HEK293T (cell line): ENCODE measurements at regions not wholly inside any gene's neighbourhood (a gene's known extent, or its start where the extent isn't known, plus 50 kb on each side); places are given as distances from the start of the nearest gene placed in this dataset.

Experiments
- CTCF ChIA-PET: fragments of 350-600 bp; formaldehyde crosslinking; extraction: SDS; loops from one replicate; lab custom pipeline; 2021; ENCODE audit warnings: antibody characterized with exemption, inconsistent platforms; lab: Yijun Ruan, JAX
- POLR2A ChIA-PET: fragments of 350-600 bp; formaldehyde crosslinking; extraction: SDS; loops from one replicate; lab custom pipeline; 2020; ENCODE audit warnings: antibody characterized with exemption, inconsistent platforms; lab: Yijun Ruan, JAX
- DNase-seq: peaks from one replicate; pipeline ENCODE4 v3.0.0; 2012; ENCODE audit warnings: mixed read lengths; ENCODE audit errors: extremely low spot score
- ARNT ChIP-seq: fragments of 450-650 bp; IDR thresholded peaks from 2 replicates; pipeline ENCODE4 v1.6.1; 2017; ENCODE audit warnings: mild to moderate bottlenecking
- BHLHE40 ChIP-seq: fragments of 450-650 bp; IDR thresholded peaks from 2 replicates; pipeline ENCODE4 v1.6.1; 2016; ENCODE audit warnings: mild to moderate bottlenecking, moderate library complexity, borderline replicate concordance
- CTBP1 ChIP-seq: fragments of 450-650 bp; IDR thresholded peaks from 2 replicates; pipeline ENCODE4 v1.6.1; 2016; ENCODE audit warnings: borderline replicate concordance
- ELF4 ChIP-seq: fragments of 450-650 bp; IDR thresholded peaks from 2 replicates; pipeline ENCODE4 v1.6.1; 2017; ENCODE audit warnings: antibody characterized with exemption
- FOXA1 ChIP-seq: fragments of 450-650 bp; IDR thresholded peaks from 2 replicates; pipeline ENCODE4 v1.6.1; 2016; ENCODE audit warnings: mild to moderate bottlenecking
- FOXK2 ChIP-seq: fragments of 450-650 bp; IDR thresholded peaks from 2 replicates; pipeline ENCODE4 v1.6.1; 2016; ENCODE audit warnings: mild to moderate bottlenecking
- FOXM1 ChIP-seq: fragments of 450-650 bp; IDR thresholded peaks from 2 replicates; pipeline ENCODE4 v1.6.1; 2017; ENCODE audit warnings: mild to moderate bottlenecking, borderline replicate concordance
- HDGF ChIP-seq: fragments of 450-650 bp; IDR thresholded peaks from 2 replicates; pipeline ENCODE4 v1.6.1; 2017; ENCODE audit warnings: antibody characterized with exemption, borderline replicate concordance
- L3MBTL2 ChIP-seq: fragments of 450-650 bp; conservative IDR thresholded peaks from 2 replicates; pipeline ENCODE4 v1.6.1; 2016; ENCODE audit warnings: mild to moderate bottlenecking
- LEF1 ChIP-seq: fragments of 450-650 bp; IDR thresholded peaks from 2 replicates; pipeline ENCODE4 v1.6.1; 2017; ENCODE audit warnings: mild to moderate bottlenecking, borderline replicate concordance
- NFRKB ChIP-seq: fragments of 450-650 bp; IDR thresholded peaks from 2 replicates; pipeline ENCODE4 v1.6.1; 2016; ENCODE audit warnings: mild to moderate bottlenecking, moderate library complexity
- SP1 ChIP-seq: fragments of 450-650 bp; IDR thresholded peaks from 2 replicates; pipeline ENCODE4 v1.6.1; 2017
- SUZ12 ChIP-seq: fragments of 450-650 bp; IDR thresholded peaks from 2 replicates; pipeline ENCODE4 v1.6.1; 2016; ENCODE audit warnings: mild to moderate bottlenecking
- TARDBP ChIP-seq: fragments of 450-650 bp; IDR thresholded peaks from 2 replicates; pipeline ENCODE4 v1.6.1; 2016
- ZNF384 ChIP-seq: fragments of 450-650 bp; IDR thresholded peaks from 2 replicates; pipeline ENCODE4 v1.6.1; 2016
- TF ChIP-seq, protein P1 (sequence below): fragments of 450-650 bp; IDR thresholded peaks from 2 replicates; pipeline ENCODE4 v1.6.1; 2016

DNA sequence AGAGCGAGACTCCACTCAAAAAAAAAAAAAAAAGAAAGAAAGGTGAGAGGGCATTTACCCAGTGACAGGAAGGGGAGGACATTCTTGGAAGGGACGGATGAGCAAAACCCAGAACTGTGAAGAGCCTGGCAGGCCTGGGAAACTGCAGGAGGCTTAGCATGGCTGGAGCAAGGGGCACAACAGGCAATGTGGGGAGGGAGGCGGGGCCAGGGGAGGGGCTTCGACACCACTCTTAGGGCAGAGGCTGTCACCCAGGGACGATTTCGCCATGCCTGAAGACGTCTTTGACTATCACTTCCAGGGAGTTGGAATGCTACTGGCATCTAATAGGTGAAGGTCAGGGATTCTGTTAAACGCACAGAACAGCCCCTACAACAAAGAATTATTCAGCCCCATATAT lies 184.0 kb downstream of the HUNK start:
- TF ChIP-seq ARNT, result no peak
- no peak for TF ChIP-seq LEF1
- TF ChIP-seq CTBP1, result no peak
- TF ChIP-seq TARDBP, result no peak
- no peak for TF ChIP-seq NFRKB
- TF ChIP-seq SP1, result no peak
- no peak for TF ChIP-seq SUZ12
- POLR2A ChIA-PET, result no interaction called here
- DNase-seq, result no peak
- CTCF ChIA-PET, result no interaction called here

DNA sequence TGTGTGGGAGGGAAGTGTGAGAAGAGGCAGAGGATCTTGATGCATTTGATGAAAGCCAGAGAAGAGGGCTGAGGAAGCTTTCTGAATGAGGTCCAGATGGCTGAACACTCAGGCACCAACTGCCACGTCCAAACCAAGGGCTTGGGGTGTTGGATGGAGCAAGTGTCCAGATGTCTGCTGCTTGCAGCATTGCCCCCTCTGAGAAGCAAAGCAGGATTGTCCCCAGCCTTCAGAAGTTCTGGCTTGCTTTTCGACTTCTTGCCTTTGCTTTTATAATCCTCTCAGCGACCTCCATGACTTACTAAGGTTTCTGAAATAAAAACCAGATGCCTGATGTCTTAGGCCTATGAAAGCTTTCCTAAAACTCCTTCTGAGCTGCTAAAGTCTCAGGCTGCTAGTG lies 182.5 kb downstream of the HUNK start:
- CTCF ChIA-PET, result interaction anchor here (1.4 kb wide), 1 partner anchor 14 kb away, joined by 4 read pairs; no protein-coding TSS in a partner anchor
- POLR2A ChIA-PET, result no interaction called here
- DNase-seq, result no peak
- TF ChIP-seq NFRKB, result no peak
- no peak for TF ChIP-seq SP1
- TF ChIP-seq LEF1, result no peak
- TF ChIP-seq SUZ12, result no peak
- TF ChIP-seq ELF4, result no peak
- TF ChIP-seq ARNT, result no peak
- TF ChIP-seq FOXA1, result no peak
- no peak for TF ChIP-seq CTBP1
- no peak for TF ChIP-seq FOXM1
- TF ChIP-seq, protein P1, sequence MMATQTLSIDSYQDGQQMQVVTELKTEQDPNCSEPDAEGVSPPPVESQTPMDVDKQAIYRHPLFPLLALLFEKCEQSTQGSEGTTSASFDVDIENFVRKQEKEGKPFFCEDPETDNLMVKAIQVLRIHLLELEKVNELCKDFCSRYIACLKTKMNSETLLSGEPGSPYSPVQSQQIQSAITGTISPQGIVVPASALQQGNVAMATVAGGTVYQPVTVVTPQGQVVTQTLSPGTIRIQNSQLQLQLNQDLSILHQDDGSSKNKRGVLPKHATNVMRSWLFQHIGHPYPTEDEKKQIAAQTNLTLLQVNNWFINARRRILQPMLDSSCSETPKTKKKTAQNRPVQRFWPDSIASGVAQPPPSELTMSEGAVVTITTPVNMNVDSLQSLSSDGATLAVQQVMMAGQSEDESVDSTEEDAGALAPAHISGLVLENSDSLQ, result no peak
- TF ChIP-seq TARDBP, result no peak
- TF ChIP-seq HDGF, result no peak
- TF ChIP-seq BHLHE40, result no peak
- no peak for TF ChIP-seq FOXK2
- TF ChIP-seq ZNF384, result no peak
- no peak for TF ChIP-seq L3MBTL2
